ENCODE measurements at regions not wholly inside any gene's neighbourhood (a gene's known extent, or its start where the extent isn't known, plus 50 kb on each side); places are given as distances from the start of the nearest gene placed in this dataset.
"Not testable (repeated sequence)": the region's sequence is repeated elsewhere in the genome, so short reads cannot be mapped to it uniquely, and the experiment has no call there.

DNA sequence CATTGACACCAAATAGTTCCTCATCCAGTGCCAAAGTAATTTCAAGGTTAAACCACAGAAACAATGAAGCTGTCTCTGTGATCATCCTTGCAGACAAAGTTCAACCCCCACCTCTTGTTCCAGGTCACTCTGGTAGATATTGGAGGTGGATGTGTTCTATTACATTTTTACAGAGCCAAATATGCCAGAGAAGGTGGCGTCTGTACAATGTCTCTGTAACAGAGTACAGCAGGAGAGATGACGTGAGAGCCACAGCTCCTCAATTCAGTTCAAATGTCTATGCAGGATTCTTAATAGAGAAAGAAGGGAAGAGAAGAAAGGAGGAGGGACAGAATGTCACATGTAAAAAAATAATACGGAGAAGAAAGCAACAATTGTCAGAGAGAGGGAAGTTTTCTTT is 268.3 kb upstream of the OR4E1 start:
- DNase-seq = no peak

DNA sequence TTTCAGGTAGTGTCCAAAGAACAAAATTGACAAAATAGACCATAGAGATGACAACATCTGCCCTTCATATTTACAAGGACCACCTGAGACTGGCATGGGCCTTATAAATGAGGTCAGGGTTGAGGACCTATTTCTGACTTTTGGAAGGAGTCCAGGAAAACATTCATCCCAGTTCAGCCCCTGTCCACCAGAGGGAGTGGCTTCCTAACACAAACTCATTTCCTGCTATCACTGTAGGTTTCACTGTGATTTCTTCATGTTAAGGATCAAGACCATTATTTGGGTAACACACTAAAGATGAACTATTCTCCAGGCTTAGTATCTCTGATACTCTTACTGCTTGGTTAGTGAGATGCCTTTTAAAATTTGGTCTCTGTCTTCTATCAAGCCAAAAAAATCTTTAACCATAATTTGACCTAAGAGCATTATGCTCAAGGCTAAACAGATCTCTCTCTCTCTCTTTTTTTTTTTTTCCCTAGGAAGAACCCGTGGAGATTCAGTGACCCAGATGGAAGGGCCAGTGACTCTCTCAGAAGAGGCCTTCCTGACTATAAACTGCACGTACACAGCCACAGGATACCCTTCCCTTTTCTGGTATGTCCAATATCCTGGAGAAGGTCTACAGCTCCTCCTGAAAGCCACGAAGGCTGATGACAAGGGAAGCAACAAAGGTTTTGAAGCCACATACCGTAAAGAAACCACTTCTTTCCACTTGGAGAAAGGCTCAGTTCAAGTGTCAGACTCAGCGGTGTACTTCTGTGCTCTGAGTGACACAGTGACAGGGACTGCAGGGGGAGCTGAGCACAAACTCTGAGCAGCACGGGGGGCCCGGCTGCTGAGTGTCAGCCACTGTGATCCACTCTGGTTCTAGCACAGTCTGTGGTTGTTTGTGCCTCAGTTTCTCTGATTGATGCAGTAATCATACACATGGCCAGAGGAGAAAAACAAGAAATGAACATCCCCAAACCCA is 267.6 kb upstream of the OR4E1 start:
- DNase-seq = peak; percentile 15

- no peak for DNase-seq
Observed at GRCh38 chr14:21939836-21940235, 266.2 kb upstream of the OR4E1 start.

DNA sequence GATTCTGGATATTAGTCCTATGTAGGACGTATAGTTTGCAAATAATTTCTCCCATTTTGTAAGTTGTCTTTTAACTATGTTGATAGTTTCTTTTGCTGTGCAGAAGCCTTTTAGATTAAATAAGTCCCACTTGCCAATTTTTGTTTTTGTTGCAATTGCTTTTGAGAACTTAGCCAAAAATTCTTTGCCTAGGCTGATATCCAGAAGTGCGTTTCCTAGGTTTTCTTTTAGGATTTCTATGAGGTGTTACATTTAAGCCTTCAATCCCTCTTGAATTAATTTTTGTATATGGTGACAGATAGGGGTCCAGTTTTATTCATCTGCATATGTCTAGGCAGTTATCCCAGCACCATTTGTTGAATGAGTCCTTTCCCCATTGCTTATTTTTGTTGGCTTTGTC is 264.4 kb upstream of the OR4E1 start:
- no peak for DNase-seq

DNA sequence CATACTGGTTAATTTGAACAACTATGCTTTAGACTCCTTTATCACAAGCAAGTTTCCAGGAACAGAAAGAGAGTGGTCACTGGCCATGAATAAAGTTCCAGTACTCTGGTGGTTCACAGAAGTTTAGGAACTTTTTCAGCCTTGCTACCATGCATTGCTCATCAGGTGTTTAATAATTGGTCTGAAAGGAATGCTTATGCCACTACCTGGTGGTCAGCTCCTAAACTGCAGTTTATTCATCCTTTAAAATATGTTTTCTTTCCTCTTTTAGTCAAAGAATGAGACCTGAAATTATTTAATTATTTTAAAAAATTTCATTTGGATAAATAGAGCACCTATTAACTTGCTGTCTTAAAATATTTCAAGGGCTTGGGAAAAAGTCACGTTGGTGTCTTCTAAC is 260.1 kb upstream of the OR4E1 start:
- no peak for DNase-seq

GRCh38 chr14:21924479-21924878 is 250.9 kb upstream of the OR4E1 start:
- DNase-seq = no peak

DNA sequence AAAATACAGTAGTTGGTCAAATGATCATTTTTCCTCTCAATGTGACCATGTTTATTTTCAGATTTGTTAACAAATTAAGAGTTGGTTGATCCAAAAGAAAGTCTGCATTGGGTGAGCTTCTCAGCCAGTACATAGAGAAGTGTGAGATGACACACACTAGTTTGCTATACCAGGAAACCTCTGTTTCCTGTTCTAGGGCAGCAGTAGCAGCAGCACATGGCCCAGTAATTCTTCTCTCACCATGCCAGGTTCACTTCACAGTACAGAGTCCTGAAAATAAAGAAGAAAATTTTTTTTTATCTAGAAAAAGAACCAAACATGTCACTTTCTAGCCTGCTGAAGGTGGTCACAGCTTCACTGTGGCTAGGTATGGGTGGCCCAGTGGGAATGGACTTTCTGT is 250.2 kb upstream of the OR4E1 start:
- DNase-seq = no peak

GRCh38 chr14:21921453-21921852 is 247.8 kb upstream of the OR4E1 start:
- no peak for DNase-seq

DNA sequence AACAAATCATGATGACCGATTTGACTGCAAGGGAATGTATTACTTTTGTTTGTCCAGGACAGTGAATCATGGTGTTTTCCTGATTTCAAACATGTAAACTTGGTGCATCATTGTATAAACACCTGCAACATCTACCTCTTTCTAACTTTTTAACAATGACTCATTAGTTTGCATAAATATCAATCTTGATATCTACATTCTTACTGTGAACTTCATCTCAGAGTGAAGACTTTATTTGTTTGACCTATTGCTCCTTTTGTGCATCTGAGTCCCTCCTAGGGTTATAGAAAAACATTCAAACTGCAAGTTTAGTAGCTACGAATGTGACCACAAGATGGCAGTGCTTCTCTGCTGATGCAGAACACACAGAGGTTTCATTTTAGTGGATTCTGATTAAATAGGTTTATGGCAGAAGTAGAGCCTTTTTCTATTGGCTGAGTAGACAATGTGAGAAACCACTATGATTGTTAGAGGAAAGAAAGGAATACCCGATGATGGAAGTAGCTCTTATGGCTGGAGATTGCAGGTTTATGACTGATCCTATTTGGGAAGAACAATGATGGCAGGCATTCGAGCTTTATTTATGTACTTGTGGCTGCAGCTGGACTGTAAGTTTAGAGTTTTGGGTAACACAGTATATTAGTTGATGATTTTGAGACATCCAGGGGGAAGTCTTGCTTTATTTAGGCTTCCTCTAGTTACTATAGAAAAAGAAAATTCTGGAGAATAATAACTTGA is 244.2 kb upstream of the OR4E1 start:
- DNase-seq = peak; percentile 46

- no peak for DNase-seq
Observed at GRCh38 chr14:21915826-21916225, 242.2 kb upstream of the OR4E1 start.

- DNase-seq = peak; percentile 69
Observed at GRCh38 chr14:21913759-21914158, 240.1 kb upstream of the OR4E1 start.

GRCh38 chr14:21912367-21912766 is 238.7 kb upstream of the OR4E1 start:
- no peak for DNase-seq

- no peak for DNase-seq
Observed at GRCh38 chr14:21911877-21912276, 238.3 kb upstream of the OR4E1 start.

DNA sequence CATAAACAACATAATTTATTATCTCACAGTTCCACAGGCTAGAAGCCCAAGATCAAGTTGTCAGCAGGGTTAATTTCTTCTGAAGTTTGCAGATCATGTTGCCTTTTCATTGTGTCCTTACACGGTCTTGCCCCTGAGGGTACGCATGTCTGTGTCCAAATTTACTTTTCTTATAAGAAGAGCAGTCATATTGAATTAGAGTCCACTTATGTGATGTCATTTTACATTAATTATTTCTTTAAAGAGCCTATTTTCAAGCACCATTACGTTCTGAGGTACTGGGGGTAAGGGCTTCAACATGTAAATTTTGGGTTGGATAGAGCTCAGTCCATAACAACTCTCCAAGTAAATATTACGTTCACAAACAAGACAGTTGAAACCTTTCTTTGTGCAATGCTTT is 236.6 kb upstream of the OR4E1 start:
- DNase-seq = no peak

GRCh38 chr14:21902561-21903181 is 229.1 kb upstream of the OR4E1 start:
- no peak for DNase-seq

DNA sequence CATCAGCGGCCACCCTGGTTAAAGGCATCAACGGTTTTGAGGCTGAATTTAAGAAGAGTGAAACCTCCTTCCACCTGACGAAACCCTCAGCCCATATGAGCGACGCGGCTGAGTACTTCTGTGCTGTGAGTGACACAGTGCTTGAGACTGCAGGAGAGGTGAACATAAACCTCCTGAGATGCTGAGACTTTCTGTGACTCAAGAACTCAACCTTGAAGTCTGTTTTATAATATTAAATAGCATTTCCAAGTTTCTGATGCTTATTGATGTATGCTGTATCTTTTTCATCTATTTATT is 221.2 kb upstream of the OR4E1 start:
- DNase-seq = not testable (repeated sequence)

DNA sequence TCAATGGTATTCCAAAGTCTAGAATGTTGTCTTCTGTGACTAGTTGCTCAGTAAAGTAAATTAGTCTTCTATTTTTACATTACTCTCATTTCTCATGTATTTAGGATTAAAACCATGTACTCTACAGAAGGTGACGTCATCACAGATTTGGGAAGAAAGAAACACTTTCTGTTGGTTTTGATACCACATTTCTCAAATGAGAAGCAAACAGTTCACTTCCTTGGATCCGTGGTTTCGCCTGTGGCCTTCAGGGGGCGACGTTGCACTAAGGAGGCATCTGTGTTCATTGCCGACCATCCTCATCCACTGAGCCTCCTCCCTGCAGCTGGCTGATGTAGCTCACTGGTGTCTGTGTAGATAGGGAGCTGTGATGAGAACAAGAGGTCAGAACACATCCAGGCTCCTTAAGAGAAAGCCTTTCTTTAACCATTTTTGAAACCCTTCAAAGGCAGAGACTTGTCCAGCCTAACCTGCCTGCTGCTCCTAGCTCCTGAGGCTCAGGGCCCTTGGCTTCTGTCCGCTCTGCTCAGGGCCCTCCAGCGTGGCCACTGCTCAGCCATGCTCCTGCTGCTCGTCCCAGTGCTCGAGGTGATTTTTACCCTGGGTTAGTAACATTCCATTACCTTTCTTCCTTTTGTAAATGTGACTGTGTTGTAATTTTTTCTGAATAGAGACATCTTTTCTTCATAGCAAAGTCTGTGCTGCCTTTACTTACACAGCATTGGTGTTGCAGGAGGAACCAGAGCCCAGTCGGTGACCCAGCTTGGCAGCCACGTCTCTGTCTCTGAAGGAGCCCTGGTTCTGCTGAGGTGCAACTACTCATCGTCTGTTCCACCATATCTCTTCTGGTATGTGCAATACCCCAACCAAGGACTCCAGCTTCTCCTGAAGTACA is 220.6 kb upstream of the OR4E1 start:
- peak; percentile 6 for DNase-seq

DNA sequence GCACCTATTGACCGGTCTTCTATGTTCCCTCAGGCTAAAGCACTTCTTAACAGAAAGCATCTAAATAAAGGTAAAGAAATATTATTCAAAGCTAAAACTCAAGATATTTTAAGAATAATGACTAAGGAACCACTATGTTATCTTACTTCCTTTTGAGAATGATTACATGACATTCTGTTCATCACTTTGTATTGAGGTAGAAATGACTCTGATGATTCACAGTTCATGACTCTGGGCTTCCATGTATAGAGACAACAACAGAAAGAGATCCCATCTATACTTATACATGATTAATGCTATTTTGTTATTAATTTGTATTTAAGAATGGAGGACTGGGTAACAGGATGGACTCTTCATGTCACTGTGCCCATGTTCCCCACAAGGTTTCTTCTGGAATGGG is 218.3 kb upstream of the OR4E1 start:
- DNase-seq = no peak

DNA sequence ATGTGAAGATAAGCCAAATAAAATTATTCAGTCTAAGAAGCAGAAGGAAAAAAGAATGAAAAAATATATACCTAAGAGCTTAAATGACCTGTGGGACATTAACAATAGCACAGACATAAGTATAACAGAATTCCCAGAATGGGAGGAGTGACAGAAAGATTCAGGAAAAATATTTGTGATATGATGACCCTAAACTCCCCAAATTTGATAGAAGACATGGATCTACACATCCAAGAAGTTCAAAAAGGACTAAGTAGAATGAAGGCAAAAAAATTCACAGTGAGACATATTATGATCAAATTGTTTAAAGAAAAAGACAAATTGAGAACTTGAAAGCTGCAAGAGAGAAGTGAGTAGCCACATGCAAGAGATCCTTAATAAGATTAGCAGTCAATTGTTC is 211.4 kb upstream of the OR4E1 start:
- no peak for DNase-seq

DNA sequence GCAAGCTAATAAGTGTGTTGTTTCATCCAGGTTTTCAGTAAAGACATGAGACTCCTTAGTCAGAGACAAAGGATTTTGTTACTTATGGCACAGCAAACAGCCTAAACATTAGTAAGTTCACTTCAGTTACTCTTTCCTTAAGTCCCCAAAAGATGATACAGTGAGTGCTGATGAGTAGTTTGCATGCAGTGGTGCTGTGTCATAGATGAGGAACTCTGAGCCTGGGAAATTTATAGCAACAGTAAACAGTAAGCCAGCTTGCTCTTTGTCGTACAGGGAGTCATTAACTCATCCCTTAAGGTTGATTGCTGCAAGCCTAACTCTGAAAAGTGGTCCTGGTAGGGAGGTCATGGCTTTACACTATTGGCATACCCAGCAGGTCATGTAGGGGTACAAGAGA is 208.6 kb upstream of the OR4E1 start:
- no peak for DNase-seq

- DNase-seq = no peak
Observed at GRCh38 chr14:21880918-21881317, 207.3 kb upstream of the OR4E1 start.

DNA sequence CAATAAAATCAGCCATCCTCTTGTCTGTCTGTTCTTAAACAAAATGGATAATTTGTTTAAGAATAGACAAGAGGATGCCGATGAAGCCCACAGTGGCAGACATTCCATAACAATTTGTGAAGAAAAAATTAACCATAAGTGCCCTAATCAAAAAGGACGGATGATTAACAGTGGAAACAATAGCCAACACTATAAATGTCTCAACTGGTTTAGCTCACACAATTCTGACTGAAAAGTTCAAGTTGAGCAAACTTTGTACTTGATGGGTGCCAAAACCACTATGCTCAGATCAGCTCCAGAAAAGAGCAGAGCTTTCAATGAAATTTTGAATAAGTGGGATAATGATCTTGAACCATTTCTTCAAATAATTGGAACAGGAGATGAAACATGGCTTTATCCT is 202.2 kb upstream of the OR4E1 start:
- DNase-seq = no peak

DNA sequence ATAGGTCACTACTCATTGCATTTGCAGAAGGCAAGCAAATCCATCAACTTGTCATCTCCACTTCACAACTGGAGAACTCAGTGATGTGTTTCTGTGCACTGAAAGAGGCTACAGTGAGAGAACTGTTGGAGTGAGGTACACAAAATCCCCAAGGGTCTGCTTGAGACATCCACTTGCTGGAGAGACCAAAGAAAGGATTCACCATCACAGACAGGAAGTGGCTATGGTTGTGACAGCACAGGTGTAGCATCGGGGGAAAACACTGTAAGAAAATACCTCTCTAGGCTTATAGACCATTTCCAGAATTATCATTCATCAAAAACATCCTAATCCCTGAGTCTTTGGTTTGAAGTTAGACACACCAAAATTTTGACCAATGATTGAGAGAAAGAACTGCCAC is 201.3 kb upstream of the OR4E1 start:
- no peak for DNase-seq

Data from NCI-H69 (cell line).